ENCODE measurements at regions not wholly inside any gene's neighbourhood (a gene's known extent, or its start where the extent isn't known, plus 50 kb on each side); places are given as distances from the start of the nearest gene placed in this dataset.
"Not testable (repeated sequence)": the region's sequence is repeated elsewhere in the genome, so short reads cannot be mapped to it uniquely, and the experiment has no call there.

- H3K36me3 Mint-ChIP-seq: no peaks in the 10 kb centered on the region
- no peak for ATAC-seq
- H3K4me3 Mint-ChIP-seq: no peak overlapping the region
- no peak overlapping the region for H3K27ac Mint-ChIP-seq
- H3K9me3 Mint-ChIP-seq: no peaks in the 10 kb centered on the region
- no peak for DNase-seq (ENCODE audit: low spot score in 2 of 2)
- no peaks in the 10 kb centered on the region for H3K4me1 Mint-ChIP-seq
These were observed 260.8 kb downstream of the QDPR start for GRCh38 chr4:17251101-17251500.

- DNase-seq (ENCODE audit: low spot score in 2 of 2): no peak
- no peak overlapping the region for H3K4me3 Mint-ChIP-seq
- no peak overlapping the region for H3K27ac Mint-ChIP-seq
These were observed 261.3 kb downstream of the QDPR start for GRCh38 chr4:17250591-17250990.

GRCh38 chr4:17246656-17247055 lies 265.2 kb downstream of the QDPR start:
- Mint-ChIP-seq H3K36me3 (no peaks in the 10 kb centered on the region), H3K27ac (no peak overlapping the region), H3K4me1 (no peaks in the 10 kb centered on the region), H3K4me3 (no peak overlapping the region), H3K9me3 (no peaks in the 10 kb centered on the region)
- no peak for ATAC-seq
- no peak for DNase-seq (ENCODE audit: low spot score in 2 of 2)

More at GRCh38 chr4:17250591-17250990, 261.3 kb downstream of the QDPR start:
- H3K4me1 Mint-ChIP-seq: no peaks in the 10 kb centered on the region
- no peaks in the 10 kb centered on the region for H3K9me3 Mint-ChIP-seq
- no peaks in the 10 kb centered on the region for H3K36me3 Mint-ChIP-seq
- no peak for ATAC-seq

- H3K27ac Mint-ChIP-seq: no peak overlapping the region
- ATAC-seq (no peak), DNase-seq (ENCODE audit: low spot score in 2 of 2) (no peak)
- H3K4me3 Mint-ChIP-seq: no peak overlapping the region
- H3K36me3 Mint-ChIP-seq: no peaks in the 10 kb centered on the region
- H3K9me3 Mint-ChIP-seq: no peaks in the 10 kb centered on the region
- no peaks in the 10 kb centered on the region for H3K4me1 Mint-ChIP-seq
These were observed 270.1 kb downstream of the QDPR start for GRCh38 chr4:17241835-17242234.

- ATAC-seq (no peak), DNase-seq (ENCODE audit: low spot score in 2 of 2) (no peak)
- H3K4me3 Mint-ChIP-seq: no peak overlapping the region
- no peaks in the 10 kb centered on the region for H3K36me3 Mint-ChIP-seq
- H3K4me1 Mint-ChIP-seq: no peaks in the 10 kb centered on the region
- H3K27ac Mint-ChIP-seq: no peak overlapping the region
- no peaks in the 10 kb centered on the region for H3K9me3 Mint-ChIP-seq
These were observed 273.3 kb downstream of the QDPR start for GRCh38 chr4:17238633-17239032.

- H3K9me3 Mint-ChIP-seq: no peaks in the 10 kb centered on the region
- H3K4me3 Mint-ChIP-seq: no peak overlapping the region
- DNase-seq (ENCODE audit: low spot score in 2 of 2): no peak
- H3K27ac Mint-ChIP-seq: no peak overlapping the region
- no peaks in the 10 kb centered on the region for H3K36me3 Mint-ChIP-seq
- no peak for ATAC-seq
- H3K4me1 Mint-ChIP-seq: no peaks in the 10 kb centered on the region
These were observed 275.2 kb downstream of the QDPR start for GRCh38 chr4:17236686-17237085.

- Mint-ChIP-seq H3K4me3 (no peak overlapping the region), H3K4me1 (no peaks in the 10 kb centered on the region), H3K36me3 (no peaks in the 10 kb centered on the region), H3K9me3 (no peaks in the 10 kb centered on the region), H3K27ac (no peak overlapping the region)
- DNase-seq (ENCODE audit: low spot score in 2 of 2) (no peak), ATAC-seq (no peak)
These were observed 277.2 kb downstream of the QDPR start for GRCh38 chr4:17234678-17235077.

GRCh38 chr4:17232566-17233253 lies 279.2 kb downstream of the QDPR start:
- Mint-ChIP-seq H3K27ac (no peak overlapping the region), H3K9me3 (no peaks in the 10 kb centered on the region), H3K36me3 (no peaks in the 10 kb centered on the region), H3K4me3 (no peak overlapping the region), H3K4me1 (no peaks in the 10 kb centered on the region)
- DNase-seq (ENCODE audit: low spot score in 2 of 2): no peak
- ATAC-seq: no peak

GRCh38 chr4:17231880-17232475 lies 279.9 kb downstream of the QDPR start:
- not testable (repeated sequence) for H3K9me3 Mint-ChIP-seq; H3K4me3 Mint-ChIP-seq; DNase-seq (ENCODE audit: low spot score in 2 of 2); H3K27ac Mint-ChIP-seq; ATAC-seq; H3K36me3 Mint-ChIP-seq; H3K4me1 Mint-ChIP-seq

GRCh38 chr4:17230727-17231126 lies 281.2 kb downstream of the QDPR start:
- ATAC-seq: no peak
- H3K27ac Mint-ChIP-seq: no peak overlapping the region
- no peaks in the 10 kb centered on the region for H3K9me3 Mint-ChIP-seq
- DNase-seq (ENCODE audit: low spot score in 2 of 2): no peak
- no peaks in the 10 kb centered on the region for H3K4me1 Mint-ChIP-seq
- no peak overlapping the region for H3K4me3 Mint-ChIP-seq
- no peaks in the 10 kb centered on the region for H3K36me3 Mint-ChIP-seq

- peaks cover 3% of the 10 kb centered on the region for H3K9me3 Mint-ChIP-seq
- no peak overlapping the region for H3K4me3 Mint-ChIP-seq
- DNase-seq (ENCODE audit: low spot score in 2 of 2): no peak
- no peaks in the 10 kb centered on the region for H3K4me1 Mint-ChIP-seq
- no peak overlapping the region for H3K27ac Mint-ChIP-seq
- no peaks in the 10 kb centered on the region for H3K36me3 Mint-ChIP-seq
- ATAC-seq: no peak
These were observed 291.1 kb downstream of the QDPR start for GRCh38 chr4:17220816-17221215.

- H3K4me1 Mint-ChIP-seq: no peaks in the 10 kb centered on the region
- DNase-seq (ENCODE audit: low spot score in 2 of 2) (no peak), ATAC-seq (no peak)
- no peak overlapping the region for H3K4me3 Mint-ChIP-seq
- no peak overlapping the region for H3K27ac Mint-ChIP-seq
- peaks cover 3% of the 10 kb centered on the region for H3K9me3 Mint-ChIP-seq
- no peaks in the 10 kb centered on the region for H3K36me3 Mint-ChIP-seq
These were observed 293.1 kb downstream of the QDPR start for GRCh38 chr4:17218786-17219185.

- Mint-ChIP-seq H3K4me3 (no peak overlapping the region), H3K27ac (no peak overlapping the region), H3K36me3 (no peaks in the 10 kb centered on the region), H3K4me1 (no peaks in the 10 kb centered on the region), H3K9me3 (peaks cover 5% of the 10 kb centered on the region)
- ATAC-seq (no peak), DNase-seq (ENCODE audit: low spot score in 2 of 2) (no peak)
These were observed 304.8 kb downstream of the QDPR start for GRCh38 chr4:17206829-17207801.

- no peak for DNase-seq (ENCODE audit: low spot score in 2 of 2)
- H3K27ac Mint-ChIP-seq: no peak overlapping the region
- no peak for ATAC-seq
- H3K36me3 Mint-ChIP-seq: no peaks in the 10 kb centered on the region
- H3K4me1 Mint-ChIP-seq: no peaks in the 10 kb centered on the region
- H3K9me3 Mint-ChIP-seq: peaks cover 5% of the 10 kb centered on the region
- H3K4me3 Mint-ChIP-seq: no peak overlapping the region
These were observed 306.5 kb upstream of the LDB2 start for GRCh38 chr4:17204908-17205307.

- DNase-seq (ENCODE audit: low spot score in 2 of 2) (no peak), ATAC-seq (no peak)
- Mint-ChIP-seq H3K36me3 (no peaks in the 10 kb centered on the region), H3K4me1 (no peaks in the 10 kb centered on the region), H3K27ac (no peak overlapping the region), H3K9me3 (peaks cover 5% of the 10 kb centered on the region), H3K4me3 (no peak overlapping the region)
These were observed 305.4 kb upstream of the LDB2 start for GRCh38 chr4:17203797-17204196.

Measured in stimulated activated effector memory CD8-positive, alpha-beta T cell treated with anti-CD3 and anti-CD28 coated beads, Interleukin-12 subunit alpha, Interleukin-12 subunit beta, amount 100 ng/mL, for 72 hours (primary cell).